ENCODE measurements at regions not wholly inside any gene's neighbourhood (a gene's known extent, or its start where the extent isn't known, plus 50 kb on each side); places are given as distances from the start of the nearest gene placed in this dataset.

DNA sequence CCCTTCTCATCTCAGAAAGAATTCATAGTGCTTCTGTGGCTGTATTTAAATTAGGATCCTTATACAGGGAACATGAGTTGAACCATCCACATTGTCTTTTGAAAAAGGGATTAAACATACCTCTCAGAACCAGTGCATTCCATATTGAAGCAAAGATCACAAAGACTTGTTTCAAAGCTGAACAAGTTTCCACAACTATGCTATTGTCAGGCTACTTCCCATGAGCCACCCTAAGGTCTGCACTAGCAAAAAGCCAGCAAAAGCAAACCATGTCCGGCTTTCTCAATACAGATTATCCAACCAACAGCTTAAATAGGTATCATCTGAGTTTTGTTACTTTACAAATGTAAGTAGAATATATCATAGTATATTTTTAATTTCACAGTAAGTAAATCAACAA, 78.1 kb downstream of the SCG2 start:
- H3K4me3 ChIP-seq (replicated peaks in 1 of 3; ENCODE audit: insufficient read depth in 1 of 3, low read depth in 2 of 3, low read length in 3 of 3) = no peak overlapping the region
- no TSS peak for BruUV-seq (replicated peaks)
- intact Hi-C loops (cut with micrococcal nuclease; ENCODE audit: unreplicated experiment) = no loop called here
- H4K20me1 ChIP-seq (ENCODE audit: insufficient read depth, low read length) = no peaks in the 10 kb centered on the region
- ChIA-PET CTCF (ENCODE audit: low intra/inter-chr PET ratio, low total read pairs) (no interaction called here), POLR2A (no interaction called here)
- FAIRE-seq = no peak
- no peaks in the 10 kb centered on the region for H3K79me2 ChIP-seq (ENCODE audit: insufficient read depth, low read length)
- TF ChIP-seq SP5 (CRISPR knock-in tag; IDR thresholded peaks at IDR 0.05; ENCODE audit: borderline replicate concordance, low read depth) = no peak
- TF ChIP-seq EED (CRISPR knock-in tag; IDR thresholded peaks at IDR 0.05) = no peak
- no peak for TF ChIP-seq ZNF207 (IDR thresholded peaks at IDR 0.05; ENCODE audit: borderline replicate concordance)
- no peak for TF ChIP-seq IKZF4 (CRISPR knock-in tag; IDR thresholded peaks at IDR 0.05; ENCODE audit: borderline replicate concordance, low read depth, not compliant biosample characterization)
- TF ChIP-seq HNRNPH1 (optimal IDR thresholded peaks at IDR 0.05; ENCODE audit: low read depth, low read length) = no peak
- TF ChIP-seq ZNF446 (CRISPR knock-in tag; IDR thresholded peaks at IDR 0.05) = no peak
- no peak for TF ChIP-seq ZNF383 (CRISPR knock-in tag; IDR thresholded peaks at IDR 0.05; ENCODE audit: borderline replicate concordance)
- no peak for TF ChIP-seq ZEB1 (IDR thresholded peaks at IDR 0.05; ENCODE audit: insufficient replicate concordance, low read depth)
- no peak for TF ChIP-seq CENPX (CRISPR knock-in tag; IDR thresholded peaks at IDR 0.05)
- no peak for TF ChIP-seq XBP1 (CRISPR knock-in tag; IDR thresholded peaks at IDR 0.05)
- no peak for TF ChIP-seq ELF3 (CRISPR knock-in tag; IDR thresholded peaks at IDR 0.05)
- TF ChIP-seq ZFP36L2 (CRISPR knock-in tag; IDR thresholded peaks at IDR 0.05) = no peak
- no peak for TF ChIP-seq ZNF460 (CRISPR knock-in tag; IDR thresholded peaks at IDR 0.05; ENCODE audit: borderline replicate concordance)
- no peak for TF ChIP-seq ZNF672 (CRISPR knock-in tag; IDR thresholded peaks at IDR 0.05)
- TF ChIP-seq, protein P1, sequence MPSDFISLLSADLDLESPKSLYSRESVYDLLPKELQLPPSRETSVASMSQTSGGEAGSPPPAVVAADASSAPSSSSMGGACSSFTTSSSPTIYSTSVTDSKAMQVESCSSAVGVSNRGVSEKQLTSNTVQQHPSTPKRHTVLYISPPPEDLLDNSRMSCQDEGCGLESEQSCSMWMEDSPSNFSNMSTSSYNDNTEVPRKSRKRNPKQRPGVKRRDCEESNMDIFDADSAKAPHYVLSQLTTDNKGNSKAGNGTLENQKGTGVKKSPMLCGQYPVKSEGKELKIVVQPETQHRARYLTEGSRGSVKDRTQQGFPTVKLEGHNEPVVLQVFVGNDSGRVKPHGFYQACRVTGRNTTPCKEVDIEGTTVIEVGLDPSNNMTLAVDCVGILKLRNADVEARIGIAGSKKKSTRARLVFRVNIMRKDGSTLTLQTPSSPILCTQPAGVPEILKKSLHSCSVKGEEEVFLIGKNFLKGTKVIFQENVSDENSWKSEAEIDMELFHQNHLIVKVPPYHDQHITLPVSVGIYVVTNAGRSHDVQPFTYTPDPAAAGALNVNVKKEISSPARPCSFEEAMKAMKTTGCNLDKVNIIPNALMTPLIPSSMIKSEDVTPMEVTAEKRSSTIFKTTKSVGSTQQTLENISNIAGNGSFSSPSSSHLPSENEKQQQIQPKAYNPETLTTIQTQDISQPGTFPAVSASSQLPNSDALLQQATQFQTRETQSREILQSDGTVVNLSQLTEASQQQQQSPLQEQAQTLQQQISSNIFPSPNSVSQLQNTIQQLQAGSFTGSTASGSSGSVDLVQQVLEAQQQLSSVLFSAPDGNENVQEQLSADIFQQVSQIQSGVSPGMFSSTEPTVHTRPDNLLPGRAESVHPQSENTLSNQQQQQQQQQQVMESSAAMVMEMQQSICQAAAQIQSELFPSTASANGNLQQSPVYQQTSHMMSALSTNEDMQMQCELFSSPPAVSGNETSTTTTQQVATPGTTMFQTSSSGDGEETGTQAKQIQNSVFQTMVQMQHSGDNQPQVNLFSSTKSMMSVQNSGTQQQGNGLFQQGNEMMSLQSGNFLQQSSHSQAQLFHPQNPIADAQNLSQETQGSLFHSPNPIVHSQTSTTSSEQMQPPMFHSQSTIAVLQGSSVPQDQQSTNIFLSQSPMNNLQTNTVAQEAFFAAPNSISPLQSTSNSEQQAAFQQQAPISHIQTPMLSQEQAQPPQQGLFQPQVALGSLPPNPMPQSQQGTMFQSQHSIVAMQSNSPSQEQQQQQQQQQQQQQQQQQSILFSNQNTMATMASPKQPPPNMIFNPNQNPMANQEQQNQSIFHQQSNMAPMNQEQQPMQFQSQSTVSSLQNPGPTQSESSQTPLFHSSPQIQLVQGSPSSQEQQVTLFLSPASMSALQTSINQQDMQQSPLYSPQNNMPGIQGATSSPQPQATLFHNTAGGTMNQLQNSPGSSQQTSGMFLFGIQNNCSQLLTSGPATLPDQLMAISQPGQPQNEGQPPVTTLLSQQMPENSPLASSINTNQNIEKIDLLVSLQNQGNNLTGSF (CRISPR knock-in tag; IDR thresholded peaks at IDR 0.05) = no peak
- no peak for TF ChIP-seq TCF7L2 (IDR thresholded peaks at IDR 0.05; ENCODE audit: low read depth, low read length)
- TF ChIP-seq, protein P2, sequence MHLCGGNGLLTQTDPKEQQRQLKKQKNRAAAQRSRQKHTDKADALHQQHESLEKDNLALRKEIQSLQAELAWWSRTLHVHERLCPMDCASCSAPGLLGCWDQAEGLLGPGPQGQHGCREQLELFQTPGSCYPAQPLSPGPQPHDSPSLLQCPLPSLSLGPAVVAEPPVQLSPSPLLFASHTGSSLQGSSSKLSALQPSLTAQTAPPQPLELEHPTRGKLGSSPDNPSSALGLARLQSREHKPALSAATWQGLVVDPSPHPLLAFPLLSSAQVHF (CRISPR knock-in tag; IDR thresholded peaks at IDR 0.05) = no peak
- no peak for TF ChIP-seq ZNF44 (CRISPR knock-in tag; IDR thresholded peaks at IDR 0.05)
- H3K36me3 ChIP-seq (replicated peaks in 1 of 2; ENCODE audit: control insufficient read depth in 1 of 2, insufficient read depth in 2 of 2, low read length in 2 of 2) = no peaks in the 10 kb centered on the region
- H3K27me3 ChIP-seq (ENCODE audit: control insufficient read depth in 1 of 2, insufficient read depth in 2 of 2, low read length in 2 of 2) = no peaks in the 10 kb centered on the region
- ATAC-seq = no peak
- no peak overlapping the region for H3K9ac ChIP-seq (ENCODE audit: insufficient read depth, low read depth, low read length)
- no peaks in the 10 kb centered on the region for H3K9me3 ChIP-seq (ENCODE audit: low read length)
- H2AFZ ChIP-seq (ENCODE audit: low read length) = no peak overlapping the region
- H3K27ac ChIP-seq (ENCODE audit: extremely low read length, insufficient read depth, low read length) = no peak overlapping the region
- no peak for DNase-seq (ENCODE audit: low spot score)
- H3K4me1 ChIP-seq (ENCODE audit: insufficient read depth, low read length) = no peaks in the 10 kb centered on the region
- in situ Hi-C loops (cut with HindIII; ENCODE audit: extremely low pct_ligation_motif_present, low pct_unique_long_range_greater_than_20kb) = no loop called here
- H3K4me2 ChIP-seq (ENCODE audit: low read depth, low read length) = no peak overlapping the region
- 0% methylated on average over 1 of the region's 1 CpG for WGBS (ENCODE audit: low lambda C conversion rate)

Measured in HepG2 (cell line).